ENCODE measurements at regions not wholly inside any gene's neighbourhood (a gene's known extent, or its start where the extent isn't known, plus 50 kb on each side); places are given as distances from the start of the nearest gene placed in this dataset.

DNA sequence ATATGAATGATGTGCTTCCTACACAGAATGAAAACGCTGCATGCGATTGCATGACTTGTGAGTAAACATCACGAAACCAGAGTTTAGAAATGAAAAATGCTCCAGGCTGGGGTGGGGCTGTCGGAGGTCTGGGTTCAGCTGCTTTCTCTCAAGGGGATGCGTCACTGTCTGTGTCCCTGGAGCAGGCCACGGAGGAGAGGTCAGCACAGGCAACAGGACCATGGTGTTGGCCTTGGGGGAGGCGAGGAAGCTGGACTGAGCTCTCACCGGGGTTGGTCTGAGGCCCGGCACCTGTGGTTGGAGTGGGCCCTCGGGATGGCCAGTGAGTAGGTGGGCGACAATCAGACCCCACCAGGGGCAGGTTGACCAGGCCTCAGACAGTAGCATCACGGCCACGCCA lies 89.0 kb upstream of the TMEM18 start:
- TF ChIP-seq POLR2A (IDR thresholded peaks at IDR 0.05): no peak
- TF ChIP-seq, protein P1, sequence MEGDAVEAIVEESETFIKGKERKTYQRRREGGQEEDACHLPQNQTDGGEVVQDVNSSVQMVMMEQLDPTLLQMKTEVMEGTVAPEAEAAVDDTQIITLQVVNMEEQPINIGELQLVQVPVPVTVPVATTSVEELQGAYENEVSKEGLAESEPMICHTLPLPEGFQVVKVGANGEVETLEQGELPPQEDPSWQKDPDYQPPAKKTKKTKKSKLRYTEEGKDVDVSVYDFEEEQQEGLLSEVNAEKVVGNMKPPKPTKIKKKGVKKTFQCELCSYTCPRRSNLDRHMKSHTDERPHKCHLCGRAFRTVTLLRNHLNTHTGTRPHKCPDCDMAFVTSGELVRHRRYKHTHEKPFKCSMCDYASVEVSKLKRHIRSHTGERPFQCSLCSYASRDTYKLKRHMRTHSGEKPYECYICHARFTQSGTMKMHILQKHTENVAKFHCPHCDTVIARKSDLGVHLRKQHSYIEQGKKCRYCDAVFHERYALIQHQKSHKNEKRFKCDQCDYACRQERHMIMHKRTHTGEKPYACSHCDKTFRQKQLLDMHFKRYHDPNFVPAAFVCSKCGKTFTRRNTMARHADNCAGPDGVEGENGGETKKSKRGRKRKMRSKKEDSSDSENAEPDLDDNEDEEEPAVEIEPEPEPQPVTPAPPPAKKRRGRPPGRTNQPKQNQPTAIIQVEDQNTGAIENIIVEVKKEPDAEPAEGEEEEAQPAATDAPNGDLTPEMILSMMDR (IDR thresholded peaks at IDR 0.05): no peak
- Histone ChIP-seq H3K36me3 (ENCODE audit: low read depth, missing control alignments) (no peaks in the 10 kb centered on the region), H3K4me1 (no peaks in the 10 kb centered on the region), H3K9me3 (no peaks in the 10 kb centered on the region), H3K27ac (no peak overlapping the region), H3K27me3 (no peaks in the 10 kb centered on the region), H3K4me3 (no peak overlapping the region)
- DNase-seq: no peak
- WGBS, 2 donors: 88 to 91% methylated on average over 10 to 13 of the region's 13 CpGs
- intact Hi-C loops (cut with DNase I; ENCODE audit: low total_unique reads): no loop called here

DNA sequence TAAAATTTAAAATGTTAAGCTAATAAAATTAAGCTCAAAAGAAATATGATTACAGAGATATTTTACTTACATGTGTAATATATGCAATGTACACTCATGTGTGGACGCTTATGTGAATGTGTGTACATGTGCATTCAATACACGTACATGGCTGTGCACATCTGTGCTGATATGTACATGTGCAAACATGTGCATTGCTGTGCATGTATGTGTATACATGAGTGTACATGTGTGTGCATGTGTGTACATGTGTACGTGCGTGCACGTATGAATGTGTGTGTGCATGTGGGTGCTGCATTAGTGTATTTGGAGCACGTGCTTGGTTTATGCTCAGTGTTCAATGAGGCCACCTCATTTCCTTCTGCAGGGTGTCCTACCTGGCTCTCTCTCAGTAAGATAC lies 88.2 kb upstream of the TMEM18 start:
- WGBS, 2 donors: 95 to 98% methylated on average over 6 of the region's 6 CpGs
- Histone ChIP-seq H3K4me1 (no peaks in the 10 kb centered on the region), H3K27me3 (no peaks in the 10 kb centered on the region), H3K27ac (no peak overlapping the region), H3K4me3 (no peak overlapping the region), H3K36me3 (ENCODE audit: low read depth, missing control alignments) (no peaks in the 10 kb centered on the region), H3K9me3 (no peaks in the 10 kb centered on the region)
- DNase-seq: no peak
- no peak for TF ChIP-seq POLR2A (IDR thresholded peaks at IDR 0.05)
- TF ChIP-seq, protein P1 (IDR thresholded peaks at IDR 0.05): no peak
- intact Hi-C loops (cut with DNase I; ENCODE audit: low total_unique reads): no loop called here

DNA sequence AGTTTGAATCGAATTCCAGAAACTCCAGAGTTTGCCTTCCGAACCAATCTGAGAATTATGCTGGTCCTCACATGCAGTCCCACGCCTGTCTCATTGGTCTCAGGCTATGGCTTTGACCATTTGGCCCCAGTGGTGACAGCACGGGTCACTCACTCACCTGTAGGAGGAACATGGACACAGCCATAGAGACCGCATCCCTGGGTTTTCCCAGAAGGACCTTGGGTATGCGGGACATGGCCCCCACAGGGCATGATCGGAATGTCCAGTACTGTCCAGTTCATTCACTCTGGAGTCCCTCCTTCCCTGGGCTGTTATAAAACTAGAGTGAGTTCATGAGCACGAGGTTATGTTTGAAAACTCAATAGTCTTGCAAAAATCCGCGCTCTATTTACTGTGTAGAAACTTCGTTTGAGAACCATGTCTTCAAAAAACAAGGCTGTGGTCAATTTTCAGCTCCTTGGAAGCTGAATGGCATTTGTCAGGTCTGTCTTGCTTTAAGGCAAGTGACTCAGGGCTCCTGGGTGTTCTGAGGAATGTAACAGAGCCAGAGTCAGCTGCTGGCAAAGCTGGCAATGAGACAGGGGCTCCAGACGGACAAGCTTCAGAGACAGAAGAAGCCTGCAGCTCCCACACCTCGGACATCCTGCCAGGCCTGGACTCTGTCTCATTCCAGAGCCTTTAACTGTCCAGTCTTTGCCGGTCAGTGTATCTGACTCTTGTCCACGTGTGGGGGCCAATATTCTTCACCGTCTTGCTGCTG lies 86.7 kb upstream of the TMEM18 start:
- DNase-seq: no peak
- no peaks in the 10 kb centered on the region for H3K36me3 ChIP-seq (ENCODE audit: low read depth, missing control alignments)
- H3K27me3 ChIP-seq: no peaks in the 10 kb centered on the region
- TF ChIP-seq, protein P1 (IDR thresholded peaks at IDR 0.05): no peak
- no peak for TF ChIP-seq POLR2A (IDR thresholded peaks at IDR 0.05)
- intact Hi-C loops (cut with DNase I; ENCODE audit: low total_unique reads): no loop called here
- H3K4me1 ChIP-seq: no peaks in the 10 kb centered on the region
- no peak overlapping the region for H3K4me3 ChIP-seq
- WGBS, 2 donors: 76 to 84% methylated on average over 14 to 16 of the region's 16 CpGs
- no peak overlapping the region for H3K27ac ChIP-seq
- no peaks in the 10 kb centered on the region for H3K9me3 ChIP-seq

DNA sequence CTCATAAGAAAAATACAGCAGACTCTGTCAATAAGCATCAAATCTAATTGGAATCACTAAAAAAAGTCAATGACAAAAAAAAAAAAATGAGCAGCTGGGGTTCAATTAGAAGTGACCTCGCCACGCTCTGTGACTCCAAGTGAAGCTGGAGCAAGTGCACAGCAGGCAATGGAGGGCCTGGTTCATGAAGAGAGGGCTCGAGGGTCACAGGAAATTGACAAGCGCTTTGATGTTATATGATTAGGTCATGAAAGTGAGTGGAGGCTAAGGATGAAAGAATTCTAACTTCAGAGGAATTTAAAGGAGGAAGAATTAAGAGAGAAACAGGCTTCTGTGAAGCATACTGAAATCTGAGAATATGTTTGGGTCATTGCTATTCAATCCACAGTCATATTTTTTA lies 85.4 kb upstream of the TMEM18 start:
- intact Hi-C loops (cut with DNase I; ENCODE audit: low total_unique reads): no loop called here
- Histone ChIP-seq H3K27ac (no peak overlapping the region), H3K27me3 (no peaks in the 10 kb centered on the region), H3K36me3 (ENCODE audit: low read depth, missing control alignments) (no peaks in the 10 kb centered on the region), H3K4me1 (no peaks in the 10 kb centered on the region), H3K4me3 (no peak overlapping the region), H3K9me3 (no peaks in the 10 kb centered on the region)
- 91 to 94% methylated on average over 4 of the region's 4 CpGs for WGBS, 2 donors
- no peak for DNase-seq
- TF ChIP-seq, protein P1 (IDR thresholded peaks at IDR 0.05): no peak
- TF ChIP-seq POLR2A (IDR thresholded peaks at IDR 0.05): no peak

DNA sequence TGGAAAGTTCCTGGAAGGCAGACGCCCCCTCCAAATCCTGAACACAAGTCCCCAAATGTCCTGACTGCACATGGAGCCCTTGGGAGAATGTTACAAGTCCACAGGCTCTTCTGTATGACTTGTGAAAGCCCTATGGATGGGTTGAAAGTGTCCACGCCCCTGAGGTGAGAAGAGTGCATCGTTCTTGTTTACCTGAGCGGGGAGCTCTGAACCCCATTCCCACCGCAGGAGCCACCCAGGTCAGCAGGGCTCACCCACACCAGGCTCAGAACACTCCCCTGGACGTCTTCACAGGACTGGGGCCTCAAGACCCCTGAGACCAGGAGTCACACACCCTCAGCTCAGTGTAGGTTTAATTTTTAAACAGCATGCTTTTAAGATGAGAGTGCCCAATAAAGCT lies 84.2 kb upstream of the TMEM18 start:
- WGBS, 2 donors: 84 to 85% methylated on average over 6 of the region's 6 CpGs
- Histone ChIP-seq H3K27me3 (no peaks in the 10 kb centered on the region), H3K4me1 (no peaks in the 10 kb centered on the region), H3K27ac (no peak overlapping the region), H3K9me3 (no peaks in the 10 kb centered on the region), H3K4me3 (no peak overlapping the region), H3K36me3 (ENCODE audit: low read depth, missing control alignments) (no peaks in the 10 kb centered on the region)
- TF ChIP-seq POLR2A (IDR thresholded peaks at IDR 0.05): no peak
- TF ChIP-seq, protein P1 (IDR thresholded peaks at IDR 0.05): no peak
- no peak for DNase-seq
- intact Hi-C loops (cut with DNase I; ENCODE audit: low total_unique reads): no loop called here
